DND-41 (cell line): ENCODE measurements at regions not wholly inside any gene's neighbourhood (a gene's known extent, or its start where the extent isn't known, plus 50 kb on each side); places are given as distances from the start of the nearest gene placed in this dataset.
"Not testable (repeated sequence)": the region's sequence is repeated elsewhere in the genome, so short reads cannot be mapped to it uniquely, and the experiment has no call there.

ENCODE experiments used
- ATAC-seq: fragments of 200-7000 bp; cut with Tn5 transposase; 3 replicates; pipeline ENCODE4 v1.9.1; 2021; ENCODE audit warnings: low read depth; ENCODE audit not compliant: insufficient read depth
- DNase-seq: peaks from one replicate; pipeline ENCODE4 v3.0.0-alpha.2; 2020
- H2AFZ ChIP-seq: 2 replicates; pipeline ENCODE4 v1.6.0; 2012; ENCODE audit warnings: low read depth, low read length
- H3K27ac ChIP-seq: 2 replicates; pipeline ENCODE4 v1.5.1; 2012; ENCODE audit warnings: low read length, inconsistent platforms
- H3K27me3 ChIP-seq: fragments of 200-600 bp; sonication (generic); 2 replicates; pipeline ENCODE4 v1.6.0; 2012; ENCODE audit warnings: low read length, mild to moderate bottlenecking, inconsistent platforms; ENCODE audit not compliant: insufficient read depth, poor library complexity
- H3K36me3 ChIP-seq: 2 replicates; pipeline ENCODE4 v1.5.1; 2012; ENCODE audit warnings: low read length, inconsistent platforms; ENCODE audit not compliant: insufficient read depth
- H3K4me1 ChIP-seq: 2 replicates; pipeline ENCODE4 v1.5.1; 2012; ENCODE audit warnings: mild to moderate bottlenecking, low read length; ENCODE audit not compliant: insufficient read depth
- H3K4me2 ChIP-seq: 2 replicates; pipeline ENCODE4 v1.6.0; 2012; ENCODE audit warnings: mild to moderate bottlenecking, moderate library complexity, low read length, inconsistent platforms; ENCODE audit not compliant: insufficient read depth
- H3K4me3 ChIP-seq, 2 experiments: fragments of 200-600 bp in 1 of 2; shearing (Covaris generic) in 1 of 2; 2 replicates each; pipeline ENCODE4 v1.5.1; 2012 to 2016; ENCODE audit warnings: inconsistent platforms in 2 of 2, low read length in 2 of 2, mild to moderate bottlenecking in 2 of 2, low read depth in 1 of 2, moderate library complexity in 1 of 2
- H3K79me2 ChIP-seq: 2 replicates; pipeline ENCODE4 v1.6.0; 2012; ENCODE audit warnings: low read length, inconsistent platforms; ENCODE audit not compliant: insufficient read depth
- H3K9ac ChIP-seq: 2 replicates; pipeline ENCODE4 v1.6.0; 2012; ENCODE audit warnings: low read depth, mild to moderate bottlenecking, inconsistent platforms, low read length, moderate library complexity
- H3K9me3 ChIP-seq: 2 replicates; pipeline ENCODE4 v1.5.1; 2012; ENCODE audit warnings: low read length, moderate library complexity, mild to moderate bottlenecking, inconsistent platforms; ENCODE audit not compliant: insufficient read depth, severe bottlenecking
- H4K20me1 ChIP-seq: 2 replicates; pipeline ENCODE4 v1.6.0; 2012; ENCODE audit warnings: low read length; ENCODE audit not compliant: insufficient read depth
- EZH2 ChIP-seq: IDR thresholded peaks from 3 replicates; pipeline ENCODE4 v1.6.1; 2012; ENCODE audit warnings: borderline replicate concordance, low read depth, mild to moderate bottlenecking, moderate library complexity, low read length, inconsistent platforms; ENCODE audit not compliant: severe bottlenecking
- TF ChIP-seq, protein P1 (sequence below): IDR thresholded peaks from 2 replicates; pipeline ENCODE4 v1.5.1; 2012; ENCODE audit warnings: borderline replicate concordance, low read length, moderate library complexity, mild to moderate bottlenecking; ENCODE audit not compliant: poor library complexity, severe bottlenecking; ENCODE audit errors: extremely low read depth

GRCh38 chr5:35538198-35538931 lies 79.3 kb upstream of the SPEF2 start:
- DNase-seq: no peak
- no peak overlapping the region for H3K9ac ChIP-seq
- ATAC-seq: no peak
- no peak overlapping the region for H3K4me2 ChIP-seq
- H3K4me1 ChIP-seq: no peaks in the 10 kb centered on the region
- H2AFZ ChIP-seq: no peak overlapping the region
- H3K27ac ChIP-seq: no peak overlapping the region
- H3K36me3 ChIP-seq: no peaks in the 10 kb centered on the region
- H3K79me2 ChIP-seq: no peaks in the 10 kb centered on the region
- H3K9me3 ChIP-seq: no peaks in the 10 kb centered on the region
- no peaks in the 10 kb centered on the region for H3K27me3 ChIP-seq
- no peak overlapping the region for H3K4me3 ChIP-seq
- H4K20me1 ChIP-seq: no peaks in the 10 kb centered on the region
- TF ChIP-seq EZH2: no peak
- TF ChIP-seq, protein P1, sequence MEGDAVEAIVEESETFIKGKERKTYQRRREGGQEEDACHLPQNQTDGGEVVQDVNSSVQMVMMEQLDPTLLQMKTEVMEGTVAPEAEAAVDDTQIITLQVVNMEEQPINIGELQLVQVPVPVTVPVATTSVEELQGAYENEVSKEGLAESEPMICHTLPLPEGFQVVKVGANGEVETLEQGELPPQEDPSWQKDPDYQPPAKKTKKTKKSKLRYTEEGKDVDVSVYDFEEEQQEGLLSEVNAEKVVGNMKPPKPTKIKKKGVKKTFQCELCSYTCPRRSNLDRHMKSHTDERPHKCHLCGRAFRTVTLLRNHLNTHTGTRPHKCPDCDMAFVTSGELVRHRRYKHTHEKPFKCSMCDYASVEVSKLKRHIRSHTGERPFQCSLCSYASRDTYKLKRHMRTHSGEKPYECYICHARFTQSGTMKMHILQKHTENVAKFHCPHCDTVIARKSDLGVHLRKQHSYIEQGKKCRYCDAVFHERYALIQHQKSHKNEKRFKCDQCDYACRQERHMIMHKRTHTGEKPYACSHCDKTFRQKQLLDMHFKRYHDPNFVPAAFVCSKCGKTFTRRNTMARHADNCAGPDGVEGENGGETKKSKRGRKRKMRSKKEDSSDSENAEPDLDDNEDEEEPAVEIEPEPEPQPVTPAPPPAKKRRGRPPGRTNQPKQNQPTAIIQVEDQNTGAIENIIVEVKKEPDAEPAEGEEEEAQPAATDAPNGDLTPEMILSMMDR: no peak

GRCh38 chr5:35533156-35533555 lies 84.5 kb upstream of the SPEF2 start:
- Histone ChIP-seq H3K9ac (no peak overlapping the region), H4K20me1 (no peaks in the 10 kb centered on the region), H3K36me3 (no peaks in the 10 kb centered on the region), H3K4me2 (no peak overlapping the region), H2AFZ (no peak overlapping the region), H3K4me1 (no peaks in the 10 kb centered on the region), H3K27ac (no peak overlapping the region), H3K4me3 (no peak overlapping the region), H3K9me3 (no peaks in the 10 kb centered on the region), H3K27me3 (no peaks in the 10 kb centered on the region), H3K79me2 (no peaks in the 10 kb centered on the region)
- TF ChIP-seq, protein P1: no peak
- TF ChIP-seq EZH2: no peak
- ATAC-seq (no peak), DNase-seq (no peak)

- not testable (repeated sequence) for H3K4me3 ChIP-seq, ATAC-seq, DNase-seq, H3K27me3 ChIP-seq, H3K4me2 ChIP-seq, H2AFZ ChIP-seq, H3K36me3 ChIP-seq, H3K9ac ChIP-seq, H3K79me2 ChIP-seq, H3K9me3 ChIP-seq, H3K27ac ChIP-seq, H4K20me1 ChIP-seq, H3K4me1 ChIP-seq
Measured at GRCh38 chr5:35531553-35531952, 86.1 kb upstream of the SPEF2 start.

DNA sequence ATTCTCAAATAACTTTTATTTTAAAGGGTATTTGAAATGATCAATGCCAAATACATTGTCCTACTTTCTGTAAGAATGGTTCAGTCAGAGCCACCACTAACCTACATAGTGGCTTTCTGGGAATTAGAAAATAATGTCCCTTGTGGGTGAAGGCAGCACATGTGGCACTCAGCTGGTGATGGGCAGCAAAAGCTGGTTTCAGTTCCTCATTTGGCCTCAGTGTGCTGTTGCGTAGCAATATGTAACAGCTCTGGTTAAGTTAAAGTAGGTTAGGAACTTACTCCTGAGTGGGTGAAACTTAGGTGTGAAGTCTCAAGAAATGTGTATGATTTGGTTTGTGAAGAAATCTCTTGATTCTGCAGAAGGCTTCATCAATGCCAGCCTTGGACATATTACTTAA lies 99.6 kb upstream of the SPEF2 start:
- Histone ChIP-seq H3K9ac (no peak overlapping the region), H3K4me1 (no peaks in the 10 kb centered on the region), H3K4me2 (no peak overlapping the region), H3K79me2 (no peaks in the 10 kb centered on the region), H3K27me3 (no peaks in the 10 kb centered on the region), H3K27ac (no peak overlapping the region), H3K4me3 (no peak overlapping the region), H3K36me3 (no peaks in the 10 kb centered on the region), H3K9me3 (peaks cover 3% of the 10 kb centered on the region), H4K20me1 (no peaks in the 10 kb centered on the region), H2AFZ (no peak overlapping the region)
- DNase-seq (no peak), ATAC-seq (0 out of 3 replicates have a peak, but pooled peaks have one; percentile 29)
- TF ChIP-seq EZH2: no peak
- TF ChIP-seq, protein P1: no peak
